Muscle of leg (tissue), 3 donors: ENCODE measurements at regions not wholly inside any gene's neighbourhood (a gene's known extent, or its start where the extent isn't known, plus 50 kb on each side); places are given as distances from the start of the nearest gene placed in this dataset.

Experiments
- DNase-seq: peaks from one replicate; pipeline ENCODE4 v3.0.0; 2013
- H3K27ac ChIP-seq: one replicate; pipeline ENCODE4 v1.5.1; 2013; ENCODE audit warnings: mild to moderate bottlenecking, low read length, control low read depth
- H3K27me3 ChIP-seq: one replicate; pipeline ENCODE4 v1.6.1; 2013; ENCODE audit warnings: low read length; ENCODE audit not compliant: control insufficient read depth, insufficient read depth
- H3K36me3 ChIP-seq: one replicate; pipeline ENCODE4 v1.6.1; 2013; ENCODE audit warnings: low read length; ENCODE audit not compliant: control insufficient read depth, insufficient read depth
- H3K4me1 ChIP-seq: one replicate; pipeline ENCODE4 v1.6.1; 2013; ENCODE audit warnings: low read length; ENCODE audit not compliant: control insufficient read depth, insufficient read depth
- H3K4me3 ChIP-seq: one replicate; pipeline ENCODE4 v1.5.1; 2013; ENCODE audit warnings: low read length, control low read depth
- H3K9me3 ChIP-seq: replicated peaks from 2 replicates; pipeline ENCODE4 v1.6.1; 2013; ENCODE audit warnings: low read depth, low read length; ENCODE audit not compliant: control insufficient read depth
- WGBS: methylation state at CpG from one replicate; pipeline ENCODE4 v1.1.5; 2013; ENCODE audit warnings: missing lambda C conversion rate; ENCODE audit not compliant: insufficient coverage; 5-methylcytosine and 5-hydroxymethylcytosine counted together

DNA sequence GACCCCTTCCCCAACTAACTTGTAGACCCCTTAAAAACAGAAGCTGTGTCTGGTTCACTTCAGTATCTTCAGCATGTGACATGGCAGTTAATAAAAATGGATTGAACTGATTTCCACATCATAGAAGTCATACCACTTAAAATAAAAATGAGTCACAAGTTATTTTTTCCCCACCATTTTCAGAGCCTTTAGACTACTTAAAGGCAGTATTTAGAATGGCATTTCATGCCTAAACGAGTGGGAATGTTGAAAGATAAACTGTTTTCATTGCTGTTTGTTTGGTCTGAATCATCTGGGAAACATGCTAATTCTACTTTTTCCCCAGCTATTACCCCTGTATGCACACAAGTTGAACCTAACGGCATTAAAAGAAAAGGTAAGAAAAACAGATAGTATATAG lies 324.0 kb downstream of the RAB38 start:
- H3K4me3 ChIP-seq: no peak overlapping the region
- no CpG with 5 or more reads among the region's 2 CpGs for WGBS
- H3K4me1 ChIP-seq: no peaks in the 10 kb centered on the region
- H3K27ac ChIP-seq: no peak overlapping the region
- no peak for DNase-seq
- no peaks in the 10 kb centered on the region for H3K36me3 ChIP-seq
- H3K27me3 ChIP-seq: no peaks in the 10 kb centered on the region
- H3K9me3 ChIP-seq: no peaks in the 10 kb centered on the region

DNA sequence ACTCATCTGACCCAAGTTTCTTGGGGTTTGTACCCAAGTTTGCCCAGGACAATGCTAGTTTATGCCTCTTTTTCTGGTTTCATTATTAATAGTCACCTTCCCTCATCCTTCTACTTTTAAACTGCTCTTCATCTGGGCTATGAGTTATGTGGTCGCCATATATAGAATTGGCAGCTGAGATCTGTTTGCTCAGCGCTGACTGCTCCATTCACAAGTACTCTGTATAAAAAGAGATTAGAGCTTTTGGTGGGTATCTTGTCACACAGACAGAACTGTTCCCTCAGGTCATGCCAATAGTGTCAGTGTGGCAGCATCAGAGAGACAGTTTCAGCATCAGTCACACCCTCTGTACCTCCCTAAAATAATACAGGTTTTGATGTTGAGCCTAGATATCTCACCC lies 326.0 kb downstream of the RAB38 start:
- DNase-seq: peak; percentile 8
- Histone ChIP-seq H3K9me3 (no peaks in the 10 kb centered on the region), H3K27ac (no peak overlapping the region), H3K36me3 (no peaks in the 10 kb centered on the region), H3K4me1 (no peaks in the 10 kb centered on the region), H3K4me3 (no peak overlapping the region), H3K27me3 (no peaks in the 10 kb centered on the region)
- WGBS: no CpG with 5 or more reads among the region's 2 CpGs

- H3K27me3 ChIP-seq: no peaks in the 10 kb centered on the region
- no CpG with 5 or more reads among the region's 1 CpG for WGBS
Measured at GRCh38 chr11:87840786-87841185, 334.5 kb downstream of the RAB38 start.

DNA sequence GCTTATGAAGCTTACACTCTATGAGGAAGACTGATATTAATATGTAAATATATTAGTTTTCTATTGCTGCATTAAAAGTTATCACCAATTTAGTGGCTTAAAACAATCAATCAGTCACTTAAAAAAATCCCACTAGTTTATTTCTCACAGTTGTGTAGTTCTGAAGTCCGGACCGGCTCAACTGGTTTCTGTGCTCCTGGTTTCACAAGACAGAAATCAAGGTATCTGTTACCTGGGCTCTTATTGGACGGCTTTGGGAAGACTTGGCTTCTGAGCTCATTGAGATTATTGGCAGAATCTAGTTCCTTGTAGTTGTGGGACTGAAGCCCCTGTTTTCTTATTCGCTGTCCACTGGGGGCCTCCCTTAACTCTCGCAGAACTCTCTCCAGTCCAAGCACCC lies 343.0 kb downstream of the RAB38 start:
- no peak for DNase-seq
- Histone ChIP-seq H3K4me3 (no peak overlapping the region), H3K9me3 (no peaks in the 10 kb centered on the region), H3K27ac (no peak overlapping the region), H3K4me1 (no peaks in the 10 kb centered on the region), H3K36me3 (no peaks in the 10 kb centered on the region), H3K27me3 (no peaks in the 10 kb centered on the region)
- whole genome bisulfite sequencing: 67% methylated on average over 1 of the region's 5 CpGs

More at GRCh38 chr11:87840786-87841185, 334.5 kb downstream of the RAB38 start:
- H3K9me3 ChIP-seq: no peaks in the 10 kb centered on the region
- H3K4me3 ChIP-seq: no peak overlapping the region
- H3K27ac ChIP-seq: no peak overlapping the region
- no peaks in the 10 kb centered on the region for H3K4me1 ChIP-seq
- DNase-seq: no peak
- no peaks in the 10 kb centered on the region for H3K36me3 ChIP-seq

GRCh38 chr11:87820011-87820410 lies 355.2 kb downstream of the RAB38 start:
- DNase-seq: peak; percentile 92
- Histone ChIP-seq H3K4me1 (no peaks in the 10 kb centered on the region), H3K36me3 (no peaks in the 10 kb centered on the region), H3K27ac (no peak overlapping the region), H3K4me3 (no peak overlapping the region), H3K9me3 (no peaks in the 10 kb centered on the region), H3K27me3 (no peaks in the 10 kb centered on the region)
- WGBS: 14% methylated on average over 2 of the region's 3 CpGs

DNA sequence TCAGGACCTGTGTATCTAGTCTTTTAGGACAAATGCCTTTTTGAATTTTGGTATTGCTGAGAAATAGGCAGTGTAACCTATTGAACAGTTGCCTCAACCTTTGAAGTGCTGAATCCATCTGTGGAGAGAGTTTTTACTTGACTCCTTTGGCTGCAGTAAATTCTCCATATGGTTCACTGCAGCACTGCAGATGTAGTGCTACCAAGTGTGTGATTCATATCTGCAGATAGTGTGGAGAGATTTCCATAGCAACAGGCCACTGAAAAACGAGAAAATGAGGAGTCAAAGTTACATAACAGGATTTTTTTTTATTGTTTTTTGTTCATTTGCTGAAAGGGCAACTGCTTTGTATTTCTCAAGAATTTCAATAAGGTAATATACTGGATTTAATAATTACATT lies 356.1 kb downstream of the RAB38 start:
- Histone ChIP-seq H3K4me3 (no peak overlapping the region), H3K36me3 (no peaks in the 10 kb centered on the region), H3K27me3 (no peaks in the 10 kb centered on the region), H3K4me1 (no peaks in the 10 kb centered on the region), H3K27ac (no peak overlapping the region), H3K9me3 (no peaks in the 10 kb centered on the region)
- no CpG with 5 or more reads among the region's 1 CpG for WGBS
- DNase-seq: peak; percentile 76

GRCh38 chr11:87812571-87813365 lies 362.5 kb downstream of the RAB38 start:
- Histone ChIP-seq H3K9me3 (no peaks in the 10 kb centered on the region), H3K4me3 (no peak overlapping the region), H3K27ac (no peak overlapping the region), H3K27me3 (no peaks in the 10 kb centered on the region), H3K4me1 (no peaks in the 10 kb centered on the region), H3K36me3 (no peaks in the 10 kb centered on the region)
- WGBS: no CpG with 5 or more reads among the region's 10 CpGs
- peak; percentile 14 for DNase-seq

- Histone ChIP-seq H3K4me3 (no peak overlapping the region), H3K27me3 (no peaks in the 10 kb centered on the region), H3K27ac (no peak overlapping the region), H3K36me3 (no peaks in the 10 kb centered on the region), H3K9me3 (no peaks in the 10 kb centered on the region), H3K4me1 (no peaks in the 10 kb centered on the region)
- 92% methylated on average over 3 of the region's 4 CpGs for WGBS
- DNase-seq: no peak
Measured at GRCh38 chr11:87810486-87810885, 364.8 kb downstream of the RAB38 start.

DNA sequence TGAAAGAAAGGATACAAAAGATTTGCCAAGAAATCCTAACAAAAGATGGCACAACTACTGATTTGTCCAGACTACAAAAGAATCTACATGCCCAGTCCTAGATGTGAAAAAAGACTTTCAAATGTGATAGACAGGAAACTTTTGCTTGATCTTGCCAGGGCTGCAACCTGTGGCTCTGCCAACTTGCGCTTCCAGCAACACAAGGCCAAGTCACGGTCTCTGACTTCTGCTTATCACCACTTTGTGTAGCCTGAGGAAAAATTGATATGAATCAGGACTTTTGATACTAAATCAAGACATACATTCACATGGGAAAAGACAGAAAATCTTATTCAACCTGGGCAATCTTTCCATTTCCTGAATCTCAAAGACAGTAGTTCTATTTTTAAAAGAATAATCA lies 366.0 kb downstream of the RAB38 start:
- Histone ChIP-seq H3K27me3 (no peaks in the 10 kb centered on the region), H3K27ac (no peak overlapping the region), H3K4me1 (no peaks in the 10 kb centered on the region), H3K4me3 (no peak overlapping the region), H3K36me3 (no peaks in the 10 kb centered on the region), H3K9me3 (no peaks in the 10 kb centered on the region)
- WGBS: no CpG with 5 or more reads among the region's 2 CpGs
- DNase-seq: no peak

DNA sequence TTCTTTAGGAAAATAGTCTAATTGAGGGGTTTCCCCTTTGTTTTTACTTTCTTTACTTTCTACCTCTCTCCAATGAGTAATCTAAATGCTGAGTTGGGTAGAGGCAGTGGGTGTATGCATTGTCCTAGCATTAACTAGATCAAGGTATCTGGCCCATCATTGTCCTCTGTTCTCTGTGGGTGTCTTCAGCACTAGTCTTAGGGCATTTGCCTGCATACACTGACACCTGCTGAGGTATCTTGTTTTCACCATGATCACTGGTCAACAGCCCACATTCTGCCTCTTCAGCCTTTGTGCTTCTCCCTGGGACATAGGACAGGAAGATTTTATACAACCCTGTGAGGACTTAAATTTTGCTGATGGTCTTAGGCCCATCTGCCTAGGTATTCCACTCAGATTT lies 371.1 kb downstream of the RAB38 start:
- Histone ChIP-seq H3K27me3 (no peaks in the 10 kb centered on the region), H3K4me3 (no peak overlapping the region), H3K27ac (no peak overlapping the region), H3K9me3 (no peaks in the 10 kb centered on the region), H3K4me1 (no peaks in the 10 kb centered on the region), H3K36me3 (no peaks in the 10 kb centered on the region)
- no peak for DNase-seq

GRCh38 chr11:87803748-87804147 lies 371.5 kb downstream of the RAB38 start:
- no peaks in the 10 kb centered on the region for H3K9me3 ChIP-seq
- H3K4me1 ChIP-seq: no peaks in the 10 kb centered on the region
- H3K27ac ChIP-seq: no peak overlapping the region
- no peak for DNase-seq
- H3K36me3 ChIP-seq: no peaks in the 10 kb centered on the region
- no peaks in the 10 kb centered on the region for H3K27me3 ChIP-seq
- no peak overlapping the region for H3K4me3 ChIP-seq
- 80% methylated on average over 1 of the region's 3 CpGs for WGBS
